Adrenal gland (tissue), 9 donors: ENCODE measurements at regions not wholly inside any gene's neighbourhood (a gene's known extent, or its start where the extent isn't known, plus 50 kb on each side); places are given as distances from the start of the nearest gene placed in this dataset.

Experiments used
- DNase-seq, 7 donors: peaks; one replicate each; pipeline ENCODE4 v3.0.0-alpha.2; 2019 to 2020
- H3K27ac ChIP-seq, 5 donors: fragments of 200-600 bp; sonication (generic) in 4 of 5; 1 replicate in 3 of 5; 2 replicates in 2 of 5; pipeline versions ENCODE4 v1.5.1 to v1.8.0; 2016 to 2020; ENCODE audit warnings: mild to moderate bottlenecking in 1 of 5
- H3K27me3 ChIP-seq: fragments of 200-600 bp; 2 replicates; pipeline ENCODE4 v1.8.0; 2021
- H3K36me3 ChIP-seq, 2 donors: fragments of 200-600 bp; replicated peaks in 1 of 2; 1 replicate in 1 of 2; 2 replicates in 1 of 2; pipeline versions ENCODE4 v1.5.1 to v1.8.0; 2018 to 2022
- H3K4me1 ChIP-seq, 2 donors: fragments of 200-600 bp; replicated peaks in 1 of 2; 1 replicate in 1 of 2; 2 replicates in 1 of 2; pipeline versions ENCODE4 v1.5.1 to v1.8.0; 2018 to 2021
- H3K4me3 ChIP-seq, 4 donors: fragments of 200-600 bp; sonication (generic) in 3 of 4; one replicate each; pipeline ENCODE4 v1.5.1; 2016 to 2018
- H3K9me3 ChIP-seq, 3 donors: fragments of 200-600 bp; sonication (generic) in 1 of 3; replicated peaks in 1 of 3; 1 replicate in 2 of 3; 2 replicates in 1 of 3; pipeline versions ENCODE4 v1.5.1 to v1.8.0; 2016 to 2021
- CTCF ChIP-seq, 6 experiments: fragments of 450-650 bp in 4 of 6; fragments of 200-600 bp in 2 of 6; sonication (generic) in 1 of 6; IDR thresholded peaks; 1 replicate in 5 of 6; 2 replicates in 1 of 6; pipeline versions ENCODE4 v1.5.1 to v1.8.0; 2016 to 2021; ENCODE audit warnings: antibody characterized with exemption in 6 of 6, mild to moderate bottlenecking in 2 of 6, moderate library complexity in 1 of 6
- POLR2A ChIP-seq, 2 donors: fragments of 450-650 bp; IDR thresholded peaks; one replicate each; pipeline ENCODE4 v1.6.1; 2017; ENCODE audit warnings: antibody characterized with exemption in 2 of 2, mild to moderate bottlenecking in 2 of 2, moderate library complexity in 1 of 2
- WGBS, 4 donors: extraction: QIAGEN DNeasy Blood & Tissue Kit in 2 of 4; methylation state at CpG; one replicate each; pipeline versions ENCODE4 v1.1.5 to v1.1.7; 2013 to 2017; 5-methylcytosine and 5-hydroxymethylcytosine counted together
- intact Hi-C, 2 donors: fragments of 100-400 bp; cut with DNase I; formaldehyde crosslinking; loops; one replicate each; pipeline versions ENCODE4 v1.14.1 to v1.15.0; 2022 to 2023
- donor health status: healthy with polysubstance abuse.
- donor health status: Bipolar disorder and iron deficiency.
- donor health status: DM: yes; HTN: yes; CAD: no.
- donor health status: DM: no; HTN: no; CAD: no.
- donor health status: DM: no; HTN: no; CAD: no.

GRCh38 chr1:209455661-209456358 lies 127.7 kb upstream of the CAMK1G start:
- H3K36me3 ChIP-seq, result no peaks in the 10 kb centered on the region
- no peak overlapping the region for H3K27ac ChIP-seq
- no peak for TF ChIP-seq POLR2A (IDR thresholded peaks at IDR 0.05)
- no peak for TF ChIP-seq CTCF (IDR thresholded peaks at IDR 0.05)
- intact Hi-C loops, result no loop called here
- H3K9me3 ChIP-seq, result no peaks in the 10 kb centered on the region
- WGBS, 4 donors, result 51 to 59% (median 55%) methylated on average over 6 of the region's 6 CpGs
- no peaks in the 10 kb centered on the region for H3K27me3 ChIP-seq
- H3K4me1 ChIP-seq, result no peaks in the 10 kb centered on the region
- H3K4me3 ChIP-seq, result no peak overlapping the region
- DNase-seq, result no peak

- H3K27me3 ChIP-seq, result no peaks in the 10 kb centered on the region
- H3K4me1 ChIP-seq, result no peaks in the 10 kb centered on the region
- H3K36me3 ChIP-seq, result no peaks in the 10 kb centered on the region
- 38 to 52% (median 46%) methylated on average over 1 of the region's 1 CpG for WGBS, 4 donors
- DNase-seq, result no peak
- intact Hi-C loops, result no loop called here
- H3K27ac ChIP-seq, result no peak overlapping the region
- H3K9me3 ChIP-seq, result no peaks in the 10 kb centered on the region
- TF ChIP-seq POLR2A (IDR thresholded peaks at IDR 0.05) (no peak), CTCF (IDR thresholded peaks at IDR 0.05) (no peak)
- H3K4me3 ChIP-seq, result no peak overlapping the region
Measured at GRCh38 chr1:209456878-209457277, 126.6 kb upstream of the CAMK1G start.

- 60 to 65% (median 64%) methylated on average over 6 of the region's 6 CpGs for WGBS, 4 donors
- no peaks in the 10 kb centered on the region for H3K27me3 ChIP-seq
- DNase-seq, result no peak
- no peaks in the 10 kb centered on the region for H3K36me3 ChIP-seq
- H3K4me1 ChIP-seq, result no peaks in the 10 kb centered on the region
- H3K27ac ChIP-seq, result no peak overlapping the region
- TF ChIP-seq POLR2A (IDR thresholded peaks at IDR 0.05) (no peak), CTCF (IDR thresholded peaks at IDR 0.05) (no peak)
- H3K4me3 ChIP-seq, result no peak overlapping the region
- H3K9me3 ChIP-seq, result no peaks in the 10 kb centered on the region
- intact Hi-C loops, result no loop called here
Measured at GRCh38 chr1:209457401-209458125, 126.0 kb upstream of the CAMK1G start.

- Histone ChIP-seq H3K9me3 (no peaks in the 10 kb centered on the region), H3K27ac (no peak overlapping the region), H3K4me1 (no peaks in the 10 kb centered on the region), H3K36me3 (no peaks in the 10 kb centered on the region), H3K27me3 (no peaks in the 10 kb centered on the region), H3K4me3 (no peak overlapping the region)
- intact Hi-C loops, result no loop called here
- no peak for TF ChIP-seq POLR2A (IDR thresholded peaks at IDR 0.05)
- no peak for TF ChIP-seq CTCF (IDR thresholded peaks at IDR 0.05)
- 53 to 78% (median 60%) methylated on average over 3 of the region's 3 CpGs for WGBS, 4 donors
- DNase-seq, result no peak
Measured at GRCh38 chr1:209458921-209459320, 124.6 kb upstream of the CAMK1G start.
